ENCODE measurements at regions not wholly inside any gene's neighbourhood (a gene's known extent, or its start where the extent isn't known, plus 50 kb on each side); places are given as distances from the start of the nearest gene placed in this dataset.
A peak's percentile ranks its signal among the peaks of the same experiment; 100 is the strongest.
"Not testable (repeated sequence)": the region's sequence is repeated elsewhere in the genome, so short reads cannot be mapped to it uniquely, and the experiment has no call there.

DNA sequence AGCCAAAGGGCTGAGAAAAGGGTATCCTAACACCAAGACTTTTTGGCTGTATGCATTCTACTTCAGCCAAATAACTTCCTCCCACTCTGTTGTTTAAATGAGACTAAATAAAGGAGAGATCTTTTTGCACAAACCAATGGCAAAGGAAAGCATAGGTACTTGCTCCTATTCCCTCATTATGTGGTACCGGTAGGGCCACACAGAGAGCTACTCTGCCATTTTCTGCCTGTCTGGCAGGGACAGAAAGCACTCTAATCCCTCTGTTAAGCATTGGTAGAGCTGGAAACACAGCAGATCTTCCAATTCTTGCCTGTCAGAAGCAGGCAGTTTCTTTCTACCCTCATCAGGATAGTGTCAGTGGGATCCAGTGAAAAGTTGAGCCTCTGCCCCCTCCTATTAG is 918.3 kb upstream of the TMEFF2 start:
- DNase-seq (ENCODE audit: low read depth), result no peak

DNA sequence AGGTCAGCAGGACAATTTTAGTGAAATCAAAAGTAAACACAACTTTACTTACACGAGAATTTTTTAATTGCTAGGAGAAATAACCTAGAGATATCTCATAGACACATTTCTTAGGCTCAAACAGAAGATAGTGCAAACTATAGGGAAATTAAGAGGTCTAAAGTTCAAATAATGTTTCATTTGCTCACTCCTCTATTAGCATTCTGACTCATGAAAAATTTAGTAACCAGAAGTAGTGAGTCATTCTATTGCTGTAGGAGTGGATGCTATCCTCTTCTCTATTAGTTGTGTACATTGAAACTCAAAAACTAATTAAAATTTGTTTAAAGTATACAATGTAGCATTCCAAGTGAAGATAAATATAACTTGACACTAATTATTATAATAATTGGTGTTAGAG is 908.3 kb upstream of the TMEFF2 start:
- DNase-seq (ENCODE audit: low read depth), result peak; percentile 44

DNA sequence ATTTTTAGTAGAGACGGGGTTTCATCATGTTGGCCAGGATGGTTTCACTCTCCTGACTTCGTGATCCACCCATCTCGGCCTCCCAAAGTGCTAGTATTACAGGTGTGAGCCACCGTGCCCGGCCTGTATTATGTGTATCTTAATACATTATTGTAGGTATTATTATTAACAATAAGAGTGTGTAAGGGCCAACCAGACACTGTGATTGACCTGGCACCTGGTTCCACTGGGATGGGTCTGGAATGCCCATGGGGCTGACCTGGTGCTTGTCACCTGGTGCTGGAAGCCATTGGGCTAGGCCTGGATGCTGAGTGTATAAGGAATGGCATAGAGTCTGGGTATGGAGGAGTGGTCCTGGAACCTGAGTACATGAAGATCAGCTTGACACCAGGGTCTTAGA is 906.9 kb upstream of the TMEFF2 start:
- DNase-seq (ENCODE audit: low read depth), result no peak

DNA sequence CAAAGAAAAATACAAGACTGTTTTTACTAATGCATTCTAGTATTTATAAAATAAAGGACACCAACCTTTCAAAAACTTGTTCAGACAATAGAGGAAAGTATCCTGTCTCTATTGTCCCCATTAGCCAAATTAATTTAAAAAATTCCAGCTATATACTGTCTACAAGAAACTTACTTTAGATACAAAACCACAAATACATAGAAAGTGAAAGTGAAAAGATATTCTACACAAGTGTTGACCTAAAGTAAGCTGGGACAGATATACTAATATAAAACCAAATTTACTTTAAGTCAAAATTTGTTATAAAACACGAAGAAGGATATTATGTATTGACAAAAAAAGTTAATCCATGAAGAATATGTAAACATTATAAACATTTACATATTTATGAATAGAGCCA is 893.3 kb upstream of the TMEFF2 start:
- no peak for DNase-seq (ENCODE audit: low read depth)

DNA sequence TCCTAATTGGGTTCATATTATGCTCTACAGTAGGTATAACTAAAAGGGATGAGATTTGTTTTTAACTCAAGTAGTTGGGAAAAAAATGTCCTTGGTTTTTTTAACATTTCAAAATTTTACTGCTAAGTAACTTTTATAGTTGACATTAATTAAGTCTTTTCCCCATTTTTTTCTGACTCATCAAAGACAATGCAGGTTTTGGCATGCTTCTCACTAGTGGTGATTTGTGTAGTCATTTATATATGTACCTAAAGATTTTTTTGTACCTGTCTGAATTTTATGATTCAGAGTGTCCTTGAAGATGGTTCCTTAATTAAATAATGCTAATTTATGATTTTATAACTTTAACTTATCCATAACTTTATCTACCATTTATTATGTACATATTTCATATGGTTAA is 882.3 kb upstream of the TMEFF2 start:
- DNase-seq (ENCODE audit: low read depth), result no peak

DNA sequence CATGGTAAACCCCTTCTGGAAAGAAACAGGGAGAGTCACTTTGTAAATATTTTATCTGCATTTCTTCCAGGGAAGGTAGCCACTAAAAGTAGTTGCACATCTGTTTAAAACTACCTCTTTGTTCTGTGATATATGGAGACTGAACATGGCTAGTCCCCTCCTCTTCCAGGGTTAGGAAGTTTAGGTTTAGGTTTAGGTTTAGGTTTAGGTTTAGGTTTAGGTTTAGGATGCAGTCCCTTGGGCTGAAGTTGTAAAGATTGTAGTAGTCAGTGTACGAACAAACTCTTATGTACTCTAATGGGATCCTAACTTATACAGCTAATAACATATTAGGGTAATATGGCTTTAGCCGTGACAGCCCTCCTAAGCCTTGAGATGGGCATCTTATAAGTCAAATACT is 880.2 kb upstream of the TMEFF2 start:
- DNase-seq (ENCODE audit: low read depth), result no peak

DNA sequence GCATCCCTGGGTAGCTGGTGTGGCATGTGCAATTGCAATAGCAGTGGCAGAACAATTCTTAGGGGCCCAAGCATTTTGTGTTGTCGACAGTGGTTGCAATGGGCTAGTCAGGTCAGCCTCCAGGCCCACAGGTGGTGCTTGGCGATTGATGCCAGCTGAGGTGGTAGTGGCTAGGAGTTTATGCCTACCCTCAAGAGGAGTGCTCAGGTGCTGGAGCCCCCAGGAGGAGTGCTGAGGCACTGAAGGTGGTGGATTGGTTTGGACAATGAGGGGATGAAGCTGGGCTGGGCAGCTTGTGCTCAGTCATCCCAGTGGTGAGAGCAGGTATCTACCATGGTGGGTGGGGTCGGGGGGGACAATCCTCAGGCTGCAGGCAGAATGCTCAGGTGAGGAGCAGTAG is 877.9 kb upstream of the TMEFF2 start:
- no peak for DNase-seq (ENCODE audit: low read depth)

DNA sequence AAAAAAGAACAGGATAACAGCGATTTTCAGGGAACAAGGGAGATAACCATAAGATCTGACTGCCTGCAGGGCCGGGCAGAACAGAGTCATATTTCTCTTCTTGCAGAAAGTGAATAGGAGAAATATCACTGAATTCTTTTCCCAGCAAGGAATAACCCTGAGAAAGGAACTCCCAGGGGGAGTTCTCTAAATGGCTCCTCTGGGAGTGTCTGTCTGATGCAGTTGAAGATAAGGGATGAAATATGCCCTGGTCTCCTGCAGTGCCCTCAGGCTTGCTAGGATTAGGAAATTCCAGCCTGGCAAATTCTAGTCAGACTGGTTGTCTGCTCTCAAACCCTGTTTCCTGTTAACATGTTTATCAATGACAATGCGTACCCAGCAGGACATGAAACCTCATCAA is 830.8 kb upstream of the TMEFF2 start:
- DNase-seq (ENCODE audit: low read depth), result not testable (repeated sequence)

DNA sequence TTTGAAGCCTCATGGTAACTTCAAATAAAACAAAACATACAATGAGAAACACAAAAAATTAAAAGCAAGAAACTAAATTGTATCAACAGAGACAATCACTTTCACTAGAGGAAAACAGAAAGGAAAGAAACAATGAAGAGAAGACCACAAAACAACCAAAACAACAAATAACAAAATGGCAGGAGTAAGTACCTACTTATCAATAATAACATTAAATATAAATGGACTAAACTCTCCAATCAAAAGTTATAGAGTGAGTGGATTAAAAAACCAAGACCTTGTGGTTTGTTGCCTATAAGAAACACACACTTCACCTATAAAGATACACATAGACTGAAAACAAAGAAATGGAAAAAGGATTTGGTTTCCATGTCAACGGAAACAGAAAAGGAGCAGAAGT is 830.1 kb upstream of the TMEFF2 start:
- DNase-seq (ENCODE audit: low read depth), result no peak

DNA sequence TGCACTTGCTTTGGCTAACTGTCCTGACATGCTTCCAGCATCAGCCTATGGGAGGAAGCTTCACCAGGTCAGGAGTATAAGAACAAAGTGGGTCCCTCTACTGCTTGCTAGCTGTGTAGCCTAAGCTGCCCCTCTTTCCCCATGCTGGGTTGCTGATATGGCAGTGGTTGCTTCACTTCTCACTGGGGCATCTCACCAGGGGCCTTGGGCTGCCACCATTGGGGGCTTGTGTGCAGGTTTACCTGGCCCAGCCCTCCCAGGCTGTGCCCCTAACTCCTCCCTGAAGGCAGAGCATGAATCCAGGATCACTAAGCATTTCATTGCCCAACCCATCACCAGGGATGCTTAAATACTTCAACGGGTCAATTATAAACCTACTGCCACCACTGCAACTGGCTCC is 817.1 kb upstream of the TMEFF2 start:
- no peak for DNase-seq (ENCODE audit: low read depth)

DNA sequence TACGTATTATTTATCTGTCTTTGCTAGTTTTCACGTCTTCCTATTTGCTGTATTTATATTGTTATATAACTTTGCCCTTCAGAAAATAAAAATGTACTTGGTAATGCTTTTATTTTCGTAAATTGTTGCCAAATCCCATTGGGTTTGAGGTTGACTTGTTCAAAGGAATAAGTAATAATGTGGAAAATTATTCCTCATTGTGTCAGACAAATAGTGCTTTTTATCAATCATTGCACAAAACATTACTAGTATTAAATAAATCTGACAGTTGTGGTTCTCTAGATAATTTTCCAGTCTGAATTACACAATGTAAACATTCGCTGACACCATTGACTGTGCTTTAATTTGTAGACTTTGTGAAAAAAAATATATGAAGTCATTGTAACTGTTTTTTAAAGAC is 798.3 kb upstream of the TMEFF2 start:
- DNase-seq (ENCODE audit: low read depth), result no peak

DNA sequence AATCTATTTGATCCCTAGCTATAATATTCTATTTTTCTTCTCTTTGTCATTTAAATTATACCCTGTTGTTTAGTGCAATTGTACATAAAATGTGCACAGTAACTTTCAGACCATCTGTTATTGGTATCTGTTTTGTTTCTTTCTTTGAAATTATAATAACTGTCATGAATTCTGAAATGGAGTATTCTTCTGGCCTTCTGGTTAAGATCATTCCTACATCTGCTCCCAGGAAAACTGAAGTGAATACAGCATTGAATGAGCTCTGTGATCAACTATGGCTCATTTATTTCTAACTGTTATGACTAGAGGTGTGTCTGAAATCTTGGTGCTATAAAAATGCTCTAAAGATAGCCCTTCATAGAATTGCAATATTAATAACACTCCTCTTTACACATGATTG is 788.4 kb upstream of the TMEFF2 start:
- DNase-seq (ENCODE audit: low read depth), result no peak

DNA sequence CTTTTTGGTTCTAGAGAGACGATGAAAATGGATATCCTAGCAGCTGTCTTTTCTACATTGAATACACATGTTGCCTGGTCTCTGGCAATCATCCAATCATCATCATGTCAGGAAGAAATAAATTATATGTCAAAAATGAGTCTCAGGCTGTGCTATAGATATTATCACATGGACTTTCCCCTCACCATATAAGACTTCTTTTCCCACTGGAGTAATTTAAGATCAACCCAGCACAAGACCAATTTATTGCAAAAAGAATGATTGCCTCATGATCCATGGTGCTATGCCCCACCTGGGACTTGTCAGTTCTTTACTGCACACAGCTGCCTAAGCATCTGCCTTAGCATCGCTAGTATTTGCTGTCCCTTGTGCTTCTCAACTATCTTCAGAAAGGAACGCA is 783.7 kb upstream of the TMEFF2 start:
- DNase-seq (ENCODE audit: low read depth), result no peak

DNA sequence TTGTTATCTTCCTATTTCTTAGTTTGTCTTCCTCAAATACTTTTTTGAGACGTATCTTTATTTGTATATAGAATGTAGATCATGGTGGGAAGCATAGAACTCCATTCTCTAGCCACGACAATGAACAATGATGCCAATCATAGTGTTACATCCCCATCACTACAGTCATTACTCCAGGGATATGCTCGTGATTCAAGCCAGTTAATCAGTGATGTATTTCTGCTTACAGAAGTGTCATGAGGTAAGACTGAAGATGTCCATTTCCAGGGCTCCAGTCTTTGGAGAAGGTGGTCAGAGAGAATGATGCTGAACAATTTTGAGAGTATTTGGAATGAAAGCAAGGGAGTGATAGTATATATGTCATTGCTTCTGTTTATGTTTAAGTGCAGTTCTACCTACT is 777.2 kb upstream of the TMEFF2 start:
- no peak for DNase-seq (ENCODE audit: low read depth)

DNA sequence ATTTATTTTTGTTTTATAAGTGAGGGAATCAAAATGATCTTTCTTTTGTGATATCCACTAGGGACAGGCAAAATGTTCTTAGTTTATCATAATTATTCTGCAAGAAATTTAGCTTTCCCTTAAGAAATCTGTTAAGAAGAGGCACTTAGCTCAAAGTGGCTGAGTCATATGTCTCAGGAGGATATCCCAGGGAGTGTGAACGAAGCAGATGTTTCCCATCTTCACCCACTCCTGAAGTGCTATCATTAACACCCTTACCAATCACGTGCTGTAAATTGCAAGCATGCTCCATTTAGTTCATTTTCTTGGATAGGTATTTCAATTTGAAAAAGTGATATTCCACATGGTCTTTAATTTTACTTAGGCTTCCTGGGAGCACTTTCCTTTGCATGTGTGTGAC is 774.3 kb upstream of the TMEFF2 start:
- no peak for DNase-seq (ENCODE audit: low read depth)

DNA sequence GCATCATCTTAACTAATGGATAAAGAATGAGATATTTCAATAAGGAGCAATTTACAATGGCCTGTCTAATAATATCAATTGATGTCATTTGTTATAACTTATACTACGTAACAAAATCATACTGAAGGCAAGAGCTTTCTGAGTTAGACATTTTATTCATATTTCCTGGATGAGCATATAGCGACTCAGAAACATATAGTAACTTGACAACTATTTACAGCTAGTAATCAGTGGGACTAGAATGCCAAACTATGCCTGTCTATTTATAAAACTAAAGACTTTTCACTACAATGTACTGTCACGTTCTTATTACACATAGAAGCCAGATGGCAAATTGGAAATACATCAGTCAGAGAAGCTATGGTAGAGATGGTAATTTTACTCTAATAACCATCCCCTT is 766.2 kb upstream of the TMEFF2 start:
- DNase-seq (ENCODE audit: low read depth), result no peak

DNA sequence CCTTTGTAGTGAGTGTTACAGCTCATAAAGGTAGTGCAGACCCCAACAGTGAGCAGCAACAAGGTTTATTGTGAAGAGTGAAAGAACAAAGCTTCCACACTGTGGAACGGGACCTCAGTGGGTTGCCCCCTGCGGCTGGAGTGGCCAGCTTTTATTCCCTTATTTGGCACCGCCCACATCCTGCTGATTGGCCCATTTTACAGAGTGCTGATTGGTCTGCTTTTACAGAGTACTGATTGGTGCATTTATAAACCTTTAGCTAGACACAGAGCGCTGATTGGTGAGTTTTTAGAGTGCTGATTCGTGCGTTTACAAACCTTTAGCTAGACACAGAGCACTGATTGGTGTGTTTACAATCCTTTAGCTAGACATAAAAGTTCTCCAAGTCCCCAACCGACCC is 763.9 kb upstream of the TMEFF2 start:
- DNase-seq (ENCODE audit: low read depth), result not testable (repeated sequence)

DNA sequence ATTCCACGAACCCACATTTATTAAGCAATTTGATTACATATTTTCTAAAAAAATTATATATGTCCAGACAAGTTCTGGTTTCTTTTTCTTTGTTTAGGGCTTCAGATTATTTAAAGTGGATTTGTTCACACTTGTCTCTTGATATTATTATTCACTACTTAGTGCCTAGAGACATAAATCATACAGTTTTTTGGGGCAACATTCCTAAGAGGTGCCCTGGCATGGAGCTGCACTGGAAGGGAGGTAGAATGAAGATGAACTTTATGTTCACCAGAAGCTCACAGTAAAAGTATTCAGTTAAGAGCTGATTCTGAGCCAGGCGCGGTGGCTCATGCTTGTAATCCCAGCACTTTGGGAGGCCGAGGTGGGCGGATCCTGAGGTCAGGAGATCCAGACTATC is 762.7 kb upstream of the TMEFF2 start:
- no peak for DNase-seq (ENCODE audit: low read depth)

DNA sequence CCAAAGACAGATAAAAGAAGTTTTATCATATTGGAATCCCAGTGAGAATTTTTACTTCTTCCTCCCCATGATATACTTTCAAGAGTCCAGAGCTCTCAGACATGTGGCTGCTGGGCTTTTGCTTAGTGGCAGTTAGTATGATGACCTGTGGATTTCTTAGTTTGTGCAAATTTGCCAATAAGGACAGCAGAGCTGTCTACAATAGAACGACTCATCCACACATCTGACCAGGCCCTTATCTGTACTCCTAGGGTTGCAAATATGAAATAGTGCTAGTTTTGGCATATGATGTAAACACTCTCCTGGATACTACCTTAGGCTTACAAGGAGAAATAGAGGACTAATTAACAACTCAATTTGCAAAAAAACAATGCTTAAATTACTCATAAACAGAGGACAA is 758.4 kb upstream of the TMEFF2 start:
- DNase-seq (ENCODE audit: low read depth), result no peak

DNA sequence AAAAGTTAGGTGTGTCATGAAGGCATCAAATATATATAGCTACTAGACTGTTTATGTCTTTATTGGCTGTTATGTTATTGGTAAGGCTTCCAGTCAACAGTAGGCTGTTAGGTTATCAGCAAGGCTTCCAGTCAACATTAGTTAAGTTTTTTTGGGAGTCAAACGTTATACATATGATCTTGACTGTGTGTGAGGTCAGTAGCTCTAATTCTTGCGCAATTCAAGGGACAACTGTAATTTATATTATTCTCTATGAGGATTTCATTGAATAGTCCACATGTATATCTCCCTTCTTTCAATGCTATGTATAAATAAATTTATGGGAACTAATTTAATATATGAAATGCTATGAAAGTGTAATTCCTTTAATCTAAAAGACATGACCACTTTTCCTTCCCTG is 757.5 kb upstream of the TMEFF2 start:
- no peak for DNase-seq (ENCODE audit: low read depth)

DNA sequence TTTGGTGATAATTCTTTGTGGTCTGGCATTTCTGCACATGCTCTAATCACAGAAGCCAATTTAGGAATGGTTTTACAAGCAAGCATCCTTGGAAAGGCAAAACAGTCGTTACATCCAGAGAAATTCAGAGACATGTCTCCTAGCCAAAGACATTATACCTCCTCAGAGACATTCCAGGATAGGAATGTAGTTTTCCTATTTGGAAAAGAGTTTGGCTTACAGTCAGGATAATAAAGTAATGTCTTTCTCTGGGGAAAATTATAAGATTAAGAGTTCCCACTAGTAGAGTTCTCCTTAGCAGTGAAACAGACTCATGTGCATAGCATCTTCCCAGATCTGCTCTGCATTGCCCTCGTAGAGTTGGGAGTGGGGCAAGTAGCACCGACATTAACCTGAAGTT is 753.6 kb upstream of the TMEFF2 start:
- DNase-seq (ENCODE audit: low read depth), result no peak

DNA sequence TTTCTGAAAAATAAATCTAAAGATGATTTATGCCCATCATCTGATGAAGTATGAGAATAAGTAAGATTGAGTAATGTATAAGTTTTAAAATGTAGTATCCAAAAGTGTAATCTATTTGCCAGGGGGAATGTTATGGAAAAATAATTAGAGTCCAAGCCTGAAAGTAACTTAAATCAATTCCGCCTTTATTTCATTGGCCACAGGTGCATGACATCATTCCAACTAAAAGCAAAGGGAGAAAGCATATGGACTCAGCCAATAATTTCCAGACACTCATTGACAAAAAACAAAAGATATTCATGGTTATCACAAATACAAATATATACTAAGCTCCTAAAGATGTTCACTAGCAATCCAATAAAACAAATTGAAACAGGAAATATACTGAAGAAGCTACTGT is 752.6 kb upstream of the TMEFF2 start:
- DNase-seq (ENCODE audit: low read depth), result no peak

DNA sequence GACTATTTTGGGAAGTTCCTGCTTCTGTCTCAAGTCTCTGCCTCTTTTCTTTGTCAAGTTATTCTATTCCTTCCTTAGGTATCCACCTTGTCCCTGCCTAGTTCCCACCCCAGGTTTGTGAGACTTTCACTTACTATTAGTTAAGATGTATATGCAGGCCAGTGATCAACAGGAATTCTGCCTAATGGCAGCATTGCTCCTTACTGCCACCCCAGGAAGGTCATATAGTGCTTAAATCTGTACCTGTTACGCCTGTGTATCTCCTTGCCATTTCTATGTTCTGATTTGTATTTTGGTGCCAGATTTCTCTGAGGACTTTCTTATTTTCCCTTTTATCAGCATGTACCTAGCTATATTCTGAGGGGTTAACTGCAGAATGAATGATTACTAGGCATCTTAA is 746.0 kb upstream of the TMEFF2 start:
- no peak for DNase-seq (ENCODE audit: low read depth)

DNA sequence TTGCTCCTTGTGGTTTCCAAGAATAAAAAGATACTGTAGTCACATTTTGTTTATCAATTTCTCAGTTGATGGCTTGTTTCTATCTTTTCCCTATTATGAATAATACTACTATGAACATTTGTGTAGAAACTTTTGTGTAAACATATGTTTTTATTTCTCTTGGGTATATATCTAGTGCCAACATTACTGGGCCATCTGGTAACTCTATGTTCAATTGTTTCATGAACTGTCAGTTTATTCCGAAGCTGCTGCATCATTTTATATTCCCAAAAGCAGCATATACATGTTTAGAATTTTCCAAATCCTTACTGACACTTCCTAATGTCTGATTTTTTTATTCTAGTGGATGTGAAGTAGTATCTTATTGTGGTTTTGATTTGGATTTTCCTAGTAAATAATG is 737.6 kb upstream of the TMEFF2 start:
- DNase-seq (ENCODE audit: low read depth), result no peak

DNA sequence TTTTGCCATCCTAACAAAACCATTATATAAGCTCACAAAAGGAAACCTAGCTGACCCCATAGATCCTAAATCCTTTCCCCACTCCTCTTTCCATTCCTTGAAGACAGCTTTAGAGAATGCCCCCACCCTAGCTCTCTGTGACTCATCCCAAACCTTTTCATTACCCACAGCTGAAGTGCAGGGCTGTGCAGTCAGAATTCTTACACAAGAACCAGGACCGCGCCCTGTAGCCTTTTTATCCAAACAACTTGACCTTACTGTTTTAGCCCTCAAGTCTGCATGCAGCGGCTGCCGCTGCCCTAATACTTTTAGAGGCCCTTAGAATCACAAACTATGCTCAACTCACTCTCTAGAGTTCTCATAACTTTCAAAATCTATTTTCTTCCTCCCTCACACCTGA is 726.9 kb upstream of the TMEFF2 start:
- DNase-seq (ENCODE audit: low read depth), result peak; percentile 13
